GM19468 (cell line): ENCODE measurements at regions not wholly inside any gene's neighbourhood (a gene's known extent, or its start where the extent isn't known, plus 50 kb on each side); places are given as distances from the start of the nearest gene placed in this dataset.

Source experiments
- ATAC-seq: cut with Tn5 transposase; IDR thresholded peaks from one replicate; pipeline ENCODE4 v1.9.1; 2021; ENCODE audit warnings: mild to moderate bottlenecking, moderate library complexity, moderate number of reproducible peaks; ENCODE audit not compliant: unreplicated experiment; ENCODE audit errors: extremely low read depth

DNA sequence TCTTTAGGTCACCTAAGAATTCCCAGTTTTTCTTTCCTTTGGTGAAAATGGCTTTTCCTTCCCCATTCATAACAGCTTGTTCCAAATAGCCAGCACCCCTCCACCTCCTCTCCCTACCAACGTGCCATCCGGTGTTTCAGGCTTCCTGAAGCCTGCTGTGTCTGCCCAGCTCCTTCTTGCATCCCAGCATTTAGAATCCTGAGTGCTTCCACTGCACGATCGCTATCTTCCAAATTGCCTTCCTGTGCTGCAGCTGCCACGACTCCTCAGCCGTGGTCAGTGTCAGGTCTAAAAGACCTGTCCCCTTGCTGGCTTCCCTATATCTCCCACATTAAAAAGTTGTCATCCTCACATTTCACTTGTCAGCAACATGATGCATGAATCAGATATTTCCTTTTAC is 550.3 kb upstream of the JARID2 start:
- ATAC-seq = no peak

DNA sequence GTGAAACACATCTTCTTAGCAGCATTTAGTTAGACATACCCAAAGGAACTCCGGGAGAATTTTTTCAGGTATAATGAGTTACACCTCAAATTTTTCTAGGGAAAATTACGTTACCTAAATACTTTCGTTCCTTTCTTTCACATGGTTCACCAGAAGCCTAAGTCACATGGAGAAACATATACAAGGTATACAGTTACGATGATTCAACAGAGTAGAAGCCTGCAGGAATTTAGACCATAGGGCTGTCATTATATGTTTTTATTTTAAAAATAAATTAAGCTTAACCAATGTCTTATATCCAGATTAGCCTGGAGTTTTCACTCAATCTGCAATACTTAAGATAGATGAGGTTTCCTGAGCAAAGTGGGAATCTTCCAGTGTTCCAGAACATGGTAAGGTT is 549.5 kb upstream of the JARID2 start:
- no peak for ATAC-seq

DNA sequence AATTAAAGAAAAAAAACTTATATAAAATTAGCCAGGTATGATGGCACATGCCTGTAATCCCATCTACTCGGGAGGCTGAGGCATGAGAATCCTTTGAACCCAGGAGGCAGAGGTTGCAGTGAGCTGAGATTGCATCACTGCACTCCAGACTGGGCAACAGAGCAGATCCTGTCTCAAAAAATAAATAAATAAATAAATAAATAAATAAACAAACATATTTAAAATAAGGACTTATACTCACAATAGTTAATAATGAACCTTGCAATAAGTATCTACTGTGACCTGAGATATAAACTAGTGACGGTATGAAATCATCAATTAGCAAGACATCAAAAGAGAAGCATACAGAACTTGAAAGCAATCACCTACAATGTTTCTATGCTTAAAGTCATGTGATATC is 548.4 kb upstream of the JARID2 start:
- ATAC-seq = no peak

DNA sequence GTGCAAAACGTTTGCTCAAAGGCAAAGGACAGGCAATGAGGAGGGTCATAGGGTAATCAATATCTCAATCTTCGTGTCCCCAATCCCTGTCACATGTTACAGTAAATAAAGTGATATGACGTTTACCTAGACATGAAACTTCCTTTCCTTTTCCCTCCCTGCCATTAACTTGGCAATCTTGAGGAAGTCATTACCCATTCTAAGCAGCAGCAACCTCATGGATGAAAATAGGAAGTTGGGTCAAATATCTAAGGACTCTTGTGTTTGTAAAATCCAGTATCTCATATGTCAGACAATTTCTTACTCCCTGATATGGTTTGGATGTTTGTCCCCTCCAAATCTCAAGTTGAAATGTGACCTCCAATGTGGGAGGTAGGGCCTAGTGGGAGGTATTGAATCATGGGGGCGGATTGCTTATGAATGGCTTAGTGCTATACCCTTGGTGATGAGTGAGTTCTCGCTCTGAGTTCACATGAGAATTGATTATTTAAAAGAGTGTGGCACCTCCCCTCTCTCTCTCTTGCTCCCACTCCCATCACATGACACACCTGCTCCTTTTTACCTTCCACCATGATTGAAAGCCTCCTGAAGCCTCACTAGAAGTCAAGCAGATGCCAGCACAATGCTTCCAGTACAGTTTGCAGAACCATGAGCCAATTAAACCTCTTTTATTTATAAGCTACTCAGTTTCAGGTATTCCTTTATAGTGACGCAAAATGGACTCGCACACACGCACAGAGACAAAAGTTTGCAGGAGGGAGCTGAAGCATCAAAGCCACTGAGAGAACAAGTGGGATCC is 545.9 kb upstream of the JARID2 start:
- ATAC-seq = no peak

DNA sequence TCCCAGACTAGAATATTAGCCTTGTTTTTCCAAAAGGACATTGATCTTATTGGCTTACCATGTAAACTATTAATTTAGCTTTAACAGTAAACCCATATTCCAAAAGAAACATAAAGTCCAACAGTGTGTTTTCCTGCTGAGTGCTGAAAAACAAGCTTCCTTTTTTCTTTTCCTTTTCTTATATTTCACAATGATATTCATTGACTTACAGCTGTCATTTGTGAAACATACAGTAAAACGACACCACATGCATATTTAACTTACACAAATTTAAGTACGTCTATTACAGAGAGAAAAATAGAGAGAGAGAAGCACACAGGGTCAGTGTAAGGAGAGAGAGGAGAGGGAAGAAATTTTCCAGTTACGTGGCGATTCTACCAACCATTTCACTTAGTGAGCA is 543.9 kb upstream of the JARID2 start:
- no peak for ATAC-seq

DNA sequence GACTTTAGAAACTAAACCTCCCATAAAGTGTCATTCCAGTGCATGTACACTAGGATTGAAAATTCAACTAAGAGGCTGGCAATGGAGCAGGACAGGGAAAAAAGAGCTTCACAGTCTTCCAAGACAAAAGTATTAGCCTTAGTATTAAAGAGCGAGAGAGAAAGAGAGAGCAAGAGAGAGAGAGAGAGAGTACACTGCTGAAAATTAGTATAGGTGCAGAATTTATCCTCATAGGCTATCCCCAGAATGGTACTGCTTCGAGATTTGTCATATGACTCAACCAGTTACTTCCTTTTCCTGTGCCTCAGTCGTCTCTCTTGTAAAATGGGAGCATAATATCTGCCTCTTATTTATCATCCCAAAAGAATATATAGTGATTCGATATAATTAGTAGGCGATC is 543.2 kb upstream of the JARID2 start:
- no peak for ATAC-seq

DNA sequence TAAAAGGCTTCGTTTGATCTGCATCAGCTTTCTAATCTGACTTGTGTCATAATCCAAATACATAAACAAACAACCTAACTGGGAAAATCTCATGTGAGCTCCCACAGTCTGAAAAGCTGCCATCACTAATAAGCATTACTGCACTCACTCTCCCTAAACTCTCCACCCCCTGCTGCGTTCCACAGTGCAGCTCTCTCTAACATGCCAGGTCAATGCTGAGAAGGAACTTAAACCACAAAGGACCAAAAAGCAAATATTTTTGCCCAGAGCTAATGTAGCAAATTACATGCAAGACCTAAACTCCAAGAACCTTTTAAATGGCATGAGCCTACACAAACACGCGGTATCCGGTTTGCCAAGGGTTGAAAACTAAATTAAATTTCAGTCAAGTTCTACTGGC is 542.3 kb upstream of the JARID2 start:
- ATAC-seq = no peak

DNA sequence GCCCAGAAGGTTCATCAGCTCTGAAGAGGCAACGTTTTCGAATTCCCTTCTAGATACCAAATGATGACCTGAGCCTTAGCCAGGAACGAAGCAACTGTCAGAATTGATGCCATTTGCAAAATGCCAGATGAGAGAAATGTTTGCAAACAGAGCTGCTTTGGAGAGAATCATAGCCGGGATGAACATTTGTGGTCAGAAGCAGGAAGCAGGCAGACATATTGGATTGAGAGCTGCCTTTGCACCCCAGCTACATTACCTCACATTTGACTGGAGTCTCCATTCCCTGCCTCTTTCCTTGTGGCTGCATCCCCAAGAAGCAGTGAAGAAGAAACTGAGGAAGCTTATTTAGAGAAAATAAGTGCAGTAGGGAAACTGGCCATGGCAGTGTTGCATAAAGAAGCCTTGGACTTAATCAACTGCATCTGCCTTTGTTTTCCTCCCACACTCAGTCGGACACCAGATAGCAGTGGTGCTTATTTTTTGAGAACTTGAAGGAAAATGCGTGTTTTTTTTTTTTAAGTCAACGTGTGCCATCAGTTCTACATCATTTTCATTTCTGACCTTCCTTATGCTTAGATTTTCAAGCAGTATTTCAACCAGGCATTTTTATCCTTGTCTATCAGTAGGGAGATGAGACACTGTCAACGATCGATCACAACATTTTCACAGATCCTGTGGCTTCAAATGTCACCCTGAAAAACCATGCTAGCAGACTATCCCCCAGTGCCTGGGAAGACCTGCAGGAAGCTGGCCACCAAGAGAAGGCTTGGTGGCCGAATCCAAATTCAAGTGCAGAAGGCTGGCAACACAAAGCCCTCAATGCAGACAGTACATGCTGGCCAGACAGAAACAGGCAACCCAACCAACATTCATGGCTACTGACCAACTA is 541.2 kb upstream of the JARID2 start:
- no peak for ATAC-seq

DNA sequence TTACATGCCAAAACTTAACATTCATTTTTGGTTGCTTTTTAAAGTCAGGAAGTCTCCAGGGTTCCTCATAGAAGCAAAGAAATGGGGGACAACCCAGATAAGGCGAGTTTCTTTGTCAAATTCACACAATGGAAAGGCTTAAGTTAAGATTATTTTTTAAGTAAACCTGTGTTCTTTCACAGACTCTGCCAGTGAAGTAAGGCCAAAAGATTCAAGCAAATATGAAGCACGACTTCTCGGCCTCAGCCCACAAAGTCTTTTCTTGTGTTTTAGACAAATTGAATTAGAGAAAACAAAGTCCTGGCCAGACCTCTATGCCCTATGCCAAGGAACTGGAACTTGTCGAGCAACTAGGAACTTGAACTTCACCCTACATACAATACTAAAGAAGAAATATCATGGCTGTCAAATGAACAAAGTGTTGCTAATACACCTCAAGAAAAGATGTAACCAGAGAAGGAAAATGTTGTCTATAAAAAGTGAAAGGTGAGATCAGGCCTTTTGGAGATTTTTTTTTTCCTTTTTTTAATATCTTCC is 540.0 kb upstream of the JARID2 start:
- ATAC-seq = no peak

DNA sequence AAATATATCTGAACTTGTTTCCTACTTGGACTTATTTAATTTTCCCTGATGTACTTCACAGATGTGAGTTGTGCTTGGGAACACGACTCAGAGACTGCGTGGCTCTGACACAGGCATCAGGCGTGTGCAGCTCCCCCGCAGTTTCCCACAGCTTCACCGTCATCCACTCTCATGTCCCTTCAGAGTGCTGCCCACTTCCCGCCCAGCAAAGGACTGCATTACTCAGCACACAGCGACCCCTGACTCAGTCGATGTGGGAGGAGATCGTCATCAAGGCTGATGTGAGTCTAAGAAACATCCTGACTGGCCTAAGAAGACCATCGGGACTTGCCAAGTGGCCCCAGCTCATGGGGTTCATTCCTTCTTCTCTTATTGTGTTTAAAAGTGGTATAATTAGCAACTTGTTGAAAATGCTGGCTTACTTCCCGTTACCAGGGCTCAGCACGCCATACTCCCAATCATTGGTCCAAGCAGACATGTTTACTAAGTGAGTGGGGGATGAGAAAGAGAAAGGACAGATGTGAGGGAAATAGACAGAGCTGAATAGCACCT is 539.4 kb upstream of the JARID2 start:
- no peak for ATAC-seq

DNA sequence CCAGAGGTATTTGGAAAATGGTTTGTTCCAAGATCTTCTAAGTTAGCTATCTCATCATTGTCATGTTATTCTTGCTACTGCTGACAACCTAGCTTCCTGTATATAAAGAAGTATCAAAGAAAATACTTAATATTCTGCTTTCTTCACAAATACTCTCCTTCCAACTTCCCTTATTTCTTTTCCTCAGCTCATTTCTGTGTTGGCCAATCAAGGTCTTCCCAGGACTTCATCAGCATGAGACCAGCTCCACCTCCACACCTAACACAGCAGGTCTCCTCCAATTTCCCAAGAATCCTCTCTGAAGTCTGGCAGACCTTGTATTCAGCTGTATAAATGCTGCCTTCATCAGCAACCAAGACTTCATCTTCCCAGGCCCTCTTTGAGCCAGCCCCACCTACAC is 538.6 kb upstream of the JARID2 start:
- no peak for ATAC-seq

DNA sequence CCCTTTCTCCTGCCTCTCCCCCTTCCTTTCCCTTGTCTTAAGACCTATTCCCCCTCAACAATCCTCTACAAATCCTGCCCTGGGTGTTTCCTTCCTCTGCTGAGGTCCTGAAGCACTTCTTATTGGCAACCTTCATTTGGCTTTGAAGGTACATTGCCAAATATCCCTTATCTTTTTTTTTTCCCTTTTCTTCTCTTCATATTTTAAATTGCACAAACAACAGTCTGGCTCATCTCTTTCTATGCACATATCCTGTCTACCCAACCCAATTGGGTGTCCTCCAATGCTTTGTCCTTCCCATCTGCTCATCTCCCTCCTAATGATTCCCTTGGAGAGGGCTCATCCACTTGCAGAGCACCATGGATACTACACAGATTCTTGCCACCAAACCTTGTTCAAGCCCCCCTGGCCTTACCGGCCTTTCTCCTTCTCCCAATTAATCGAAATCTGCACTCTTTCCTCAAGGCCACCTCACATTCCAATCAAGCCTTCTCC is 537.9 kb upstream of the JARID2 start:
- ATAC-seq = no peak

DNA sequence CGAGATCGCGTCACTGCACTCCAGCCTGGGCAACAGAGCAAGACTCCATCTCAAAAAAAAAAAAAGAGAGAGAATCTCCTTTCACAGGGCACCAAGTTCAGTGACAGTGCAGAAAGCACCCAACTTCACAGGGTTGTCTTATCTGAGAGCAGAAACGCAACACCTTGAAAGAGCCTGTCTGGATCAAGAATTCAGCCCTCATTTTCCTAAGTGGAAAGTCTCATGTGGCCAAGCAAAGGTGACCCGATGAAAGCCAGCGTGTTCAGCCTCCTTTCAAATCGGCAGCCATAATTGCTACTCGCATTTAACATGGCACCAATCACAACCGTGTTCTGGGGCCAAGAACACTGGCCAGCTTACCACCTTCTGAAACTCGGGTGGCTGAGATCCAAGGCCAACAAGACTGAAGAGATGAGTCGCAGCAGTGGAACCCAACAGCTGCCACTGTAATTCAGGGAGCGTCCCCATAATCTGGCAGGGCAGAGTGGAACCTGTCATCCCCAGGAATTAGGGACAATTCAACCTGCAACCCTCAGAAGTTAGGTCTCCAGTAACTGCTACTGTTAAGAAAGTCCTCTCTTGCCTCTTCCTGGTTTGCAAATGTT is 536.7 kb upstream of the JARID2 start:
- no peak for ATAC-seq

DNA sequence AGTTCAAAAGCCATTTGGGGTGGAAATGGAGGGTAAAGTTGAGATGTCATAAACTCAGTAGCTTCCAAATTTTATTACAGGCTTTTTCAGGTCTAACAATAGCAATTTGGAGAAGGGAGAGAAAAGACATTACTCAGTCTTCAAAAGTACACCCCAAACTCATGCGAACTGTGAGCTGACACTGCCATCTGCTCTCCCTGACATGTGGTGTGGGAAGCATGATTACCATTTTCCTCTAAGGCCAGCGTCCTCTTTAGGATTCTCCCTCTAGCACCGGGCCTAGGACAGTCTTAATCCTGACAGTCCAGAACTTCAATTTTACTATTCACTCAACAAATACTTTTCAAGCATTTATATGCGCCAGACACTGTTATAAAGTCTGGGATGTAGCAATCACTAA is 536.0 kb upstream of the JARID2 start:
- ATAC-seq = no peak

DNA sequence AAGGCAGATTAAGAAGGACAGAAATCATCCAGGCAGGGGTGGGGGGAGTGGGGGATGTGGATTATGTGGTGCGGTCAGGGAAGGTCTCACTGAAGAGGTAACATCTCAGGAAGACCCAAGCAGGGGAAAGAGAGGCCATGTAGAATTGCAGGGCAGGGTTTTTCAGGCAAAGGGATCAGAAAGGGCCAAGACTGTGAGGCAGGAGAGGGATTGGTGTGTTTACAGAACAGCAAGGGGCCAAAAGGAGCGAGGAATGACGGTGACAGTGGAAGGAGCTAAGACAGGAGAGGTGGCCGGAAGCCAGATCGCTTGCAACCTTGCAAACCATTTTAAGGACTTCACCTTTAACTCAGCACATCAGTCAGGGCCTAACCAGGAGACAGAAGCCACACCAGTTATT is 535.4 kb upstream of the JARID2 start:
- no peak for ATAC-seq

DNA sequence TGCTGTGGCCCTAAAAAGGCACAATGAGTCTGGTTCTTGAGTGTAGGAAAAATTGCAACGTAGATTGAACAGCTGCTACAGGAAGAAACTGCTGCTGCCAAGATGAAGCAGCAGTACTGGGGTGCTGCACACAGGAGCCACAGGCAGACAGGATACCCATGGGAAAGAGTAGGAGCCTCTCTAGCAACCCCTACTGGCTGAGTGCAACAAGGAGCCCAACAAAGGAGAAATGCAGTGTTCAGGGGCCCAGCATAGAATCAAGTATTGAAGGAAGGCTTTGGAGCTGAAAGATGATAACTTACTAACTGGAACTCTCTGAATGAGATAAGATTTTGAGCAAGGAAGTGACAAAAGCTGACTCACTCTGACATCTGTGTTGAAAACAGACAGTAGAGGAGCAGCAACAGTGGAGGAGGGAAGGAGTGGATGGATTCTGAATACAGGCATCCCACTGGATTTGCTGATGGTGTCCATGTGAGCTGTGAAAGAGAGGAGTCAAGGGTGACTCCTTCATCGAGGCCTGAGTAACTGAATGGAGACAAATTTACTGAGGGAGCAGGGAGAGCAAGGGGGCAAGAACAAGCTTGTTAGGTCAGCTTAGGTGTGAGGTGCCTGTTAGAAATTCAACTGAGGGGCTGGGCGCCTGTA is 534.7 kb upstream of the JARID2 start:
- no peak for ATAC-seq

DNA sequence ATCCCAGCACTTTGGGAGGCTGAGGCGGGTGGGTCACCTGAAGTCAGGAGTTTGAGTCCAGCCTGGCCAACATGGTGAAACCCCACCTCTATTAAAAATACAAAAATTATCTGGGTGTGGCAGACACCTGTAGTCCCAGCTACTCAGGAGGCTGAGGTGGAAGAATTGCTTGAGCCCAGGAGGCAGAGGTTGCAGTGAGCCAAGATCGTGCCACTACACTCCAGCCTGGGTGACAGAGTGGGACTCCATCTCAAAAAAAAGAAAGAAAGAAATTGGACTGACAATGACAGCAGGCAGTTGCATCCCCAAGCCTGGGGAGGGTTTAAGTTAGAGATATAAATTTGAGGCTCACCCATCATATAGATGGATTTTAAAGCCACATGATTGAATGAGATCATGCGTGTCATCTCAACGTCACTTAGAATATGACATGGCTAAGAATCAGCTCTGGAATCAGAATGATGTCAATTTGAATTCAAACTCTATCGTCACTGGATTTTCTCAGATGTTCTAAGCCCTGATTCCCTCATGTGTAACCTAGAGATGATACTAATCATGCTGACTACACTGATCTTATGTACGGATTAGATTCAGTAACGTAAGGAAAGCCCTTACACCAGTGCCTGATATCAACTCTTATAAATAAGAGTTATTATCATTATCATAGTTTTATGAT is 534.0 kb upstream of the JARID2 start:
- ATAC-seq = no peak

DNA sequence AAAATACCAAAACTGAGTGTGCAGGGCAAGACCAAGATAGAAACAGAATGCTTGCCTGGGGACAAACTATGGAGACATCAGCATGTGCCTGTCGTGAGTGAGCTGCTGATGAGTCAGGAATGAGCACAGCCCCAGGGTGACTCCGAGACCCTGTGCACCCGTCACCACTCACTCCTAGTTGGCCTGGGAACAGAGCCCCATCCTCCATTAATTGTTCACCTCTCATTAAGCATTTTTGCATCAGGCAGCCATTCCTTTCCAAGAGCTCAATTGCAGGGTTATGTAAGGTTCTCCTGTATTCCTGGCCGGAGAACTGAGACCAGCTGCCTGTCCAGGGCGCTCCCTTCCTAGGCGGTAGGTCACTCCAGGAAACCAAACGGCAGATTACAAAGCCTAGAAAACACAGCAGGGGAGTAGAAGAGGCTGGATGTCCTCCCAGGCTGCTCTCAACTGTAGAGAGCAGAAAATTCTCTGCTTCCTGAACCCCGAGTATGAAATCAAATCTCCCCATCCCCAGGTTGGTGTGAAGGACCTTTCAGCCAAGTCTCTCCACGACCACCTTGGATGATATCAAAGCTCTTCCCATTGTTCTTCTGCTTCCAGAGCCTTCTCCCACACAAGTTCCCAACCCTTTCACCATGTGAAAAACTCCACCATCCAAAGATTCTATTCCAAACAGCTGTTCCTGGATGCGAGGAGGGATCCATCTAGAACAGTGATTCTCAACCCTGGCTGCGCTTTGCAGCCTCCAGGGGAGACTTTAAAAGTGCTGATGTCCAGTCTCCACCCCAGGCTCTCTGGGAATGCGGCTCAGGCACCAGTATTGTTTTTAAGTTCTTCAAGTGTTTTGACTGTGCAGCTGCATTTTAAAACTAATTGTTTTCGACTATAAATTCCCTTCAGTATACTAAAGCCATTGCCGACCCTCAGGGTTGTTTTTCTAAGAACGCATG is 532.6 kb upstream of the JARID2 start:
- no peak for ATAC-seq
